K562 (cell line): ENCODE measurements at regions not wholly inside any gene's neighbourhood (a gene's known extent, or its start where the extent isn't known, plus 50 kb on each side); places are given as distances from the start of the nearest gene placed in this dataset.

Experiments
- ARID4B ChIP-seq: sonication (generic); formaldehyde crosslinking; IDR thresholded peaks from 2 replicates; pipeline ENCODE4 v1.8.0; 2022; ENCODE audit warnings: mild to moderate bottlenecking, missing genetic modification reagents
- ATF2 ChIP-seq: sonication (generic); formaldehyde crosslinking; IDR thresholded peaks from 2 replicates; pipeline ENCODE4 v1.8.1; 2022; ENCODE audit warnings: missing genetic modification reagents
- CEBPB ChIP-seq: fragments of 450-650 bp; IDR thresholded peaks from 2 replicates; pipeline ENCODE4 v1.6.1; 2016; ENCODE audit warnings: missing genetic modification characterization, missing compliant biosample characterization
- DDX20 ChIP-seq: fragments of 450-650 bp; IDR thresholded peaks from 2 replicates; pipeline ENCODE4 v1.6.1; 2016; ENCODE audit warnings: missing genetic modification characterization, low read depth, mild to moderate bottlenecking, missing compliant biosample characterization, moderate library complexity
- FOXJ3 ChIP-seq: sonication (generic); formaldehyde crosslinking; IDR thresholded peaks from 2 replicates; pipeline ENCODE4 v1.4.0; 2020; ENCODE audit warnings: mild to moderate bottlenecking, missing genetic modification reagents
- FOXK2 ChIP-seq, 2 experiments: fragments of 450-650 bp; IDR thresholded peaks in 1 of 2; conservative IDR thresholded peaks in 1 of 2; 2 replicates each; pipeline ENCODE4 v1.6.1; 2016; ENCODE audit warnings: low read depth in 2 of 2, mild to moderate bottlenecking in 1 of 2
- HIVEP1 ChIP-seq: fragments of 250-450 bp; sonication (Bioruptor Pico); IDR thresholded peaks from 2 replicates; pipeline ENCODE4 v1.4.0; 2020; ENCODE audit warnings: mild to moderate bottlenecking
- KLF16 ChIP-seq: IDR thresholded peaks from 2 replicates; pipeline ENCODE4 v1.6.1; 2016; ENCODE audit warnings: antibody characterized with exemption
- MAFG ChIP-seq: fragments of 450-650 bp; conservative IDR thresholded peaks from 2 replicates; pipeline ENCODE4 v1.6.1; 2016; ENCODE audit warnings: missing genetic modification characterization, missing compliant biosample characterization
- NFIC ChIP-seq: fragments of 450-650 bp; IDR thresholded peaks from 2 replicates; pipeline ENCODE4 v1.6.1; 2017; ENCODE audit warnings: mild to moderate bottlenecking, inconsistent platforms
- SETDB1 ChIP-seq: IDR thresholded peaks from one replicate; pipeline ENCODE4 v1.6.1; 2012; ENCODE audit warnings: low read length, control low read depth, inconsistent platforms
- SMARCC2 ChIP-seq: fragments of 450-650 bp; IDR thresholded peaks from 2 replicates; pipeline ENCODE4 v1.6.1; 2017; ENCODE audit warnings: antibody characterized with exemption, moderate library complexity, mild to moderate bottlenecking, low read depth
- STAT5B ChIP-seq: fragments of 250-450 bp; sonication (Bioruptor Pico); IDR thresholded peaks from 2 replicates; pipeline ENCODE4 v1.8.0; 2021; ENCODE audit warnings: mild to moderate bottlenecking, inconsistent platforms
- TFE3 ChIP-seq: fragments of 450-650 bp; formaldehyde crosslinking; IDR thresholded peaks from 2 replicates; pipeline ENCODE4 v1.4.0; 2020; ENCODE audit warnings: mild to moderate bottlenecking, mixed read lengths
- ZNF551 ChIP-seq: fragments of 250-450 bp; sonication (Bioruptor Pico); IDR thresholded peaks from 2 replicates; pipeline ENCODE4 v1.5.0; 2021; ENCODE audit warnings: mild to moderate bottlenecking, moderate library complexity
- ZNF639 ChIP-seq, 2 experiments: fragments of 200-800 bp in 1 of 2; sonication (Bioruptor generic) in 1 of 2; sonication (generic) in 1 of 2; formaldehyde crosslinking in 1 of 2; IDR thresholded peaks in 1 of 2; conservative IDR thresholded peaks in 1 of 2; 2 replicates each; pipeline versions ENCODE4 v1.5.0 to v1.6.1; 2016 to 2020; ENCODE audit warnings: missing compliant biosample characterization in 1 of 2, missing genetic modification characterization in 1 of 2, missing genetic modification reagents in 1 of 2

GRCh38 chr16:85561248-85562092 lies 51.7 kb upstream of the GSE1 start (continued):
- TF ChIP-seq FOXJ3 (CRISPR knock-in tag) (no peak), SETDB1 (no peak), DDX20 (tag) (no peak), KLF16 (peak; percentile 79), FOXK2 (conservative IDR thresholded peaks at IDR 0.05 in 1 of 2, IDR thresholded peaks at IDR 0.05 in 1 of 2; ENCODE audit: low read depth in 2 of 2) (0 out of 4 replicates have a peak, but pooled peaks of 1 of the 2 experiments have one; percentile 15), ZNF639 (CRISPR knock-in tag; conservative IDR thresholded peaks at IDR 0.05 in 1 of 2, IDR thresholded peaks at IDR 0.05 in 1 of 2) (peak in 1 of 2 experiments; percentile 62; a peak in 2 of 4 replicates), TFE3 (CRISPR knock-in tag) (no peak), CEBPB (no peak), ATF2 (CRISPR knock-in tag) (no peak), NFIC (no peak), SMARCC2 (no peak; the same call in 1 of the 2 replicates), MAFG (tag) (no peak), STAT5B (no peak), HIVEP1 (CRISPR knock-in tag) (peak; percentile 4; the same call in 1 of the 2 replicates), ZNF551 (CRISPR knock-in tag) (no peak), ARID4B (CRISPR knock-in tag) (peak; percentile 55; the same call in 1 of the 2 replicates)
